HG02970 (cell line): ENCODE measurements at regions not wholly inside any gene's neighbourhood (a gene's known extent, or its start where the extent isn't known, plus 50 kb on each side); places are given as distances from the start of the nearest gene placed in this dataset.

ENCODE experiments used
- ATAC-seq: cut with Tn5 transposase; IDR thresholded peaks from one replicate; pipeline ENCODE4 v1.9.1; 2021; ENCODE audit warnings: mild to moderate bottlenecking, moderate library complexity, moderate number of reproducible peaks; ENCODE audit not compliant: unreplicated experiment, low FRiP score

DNA sequence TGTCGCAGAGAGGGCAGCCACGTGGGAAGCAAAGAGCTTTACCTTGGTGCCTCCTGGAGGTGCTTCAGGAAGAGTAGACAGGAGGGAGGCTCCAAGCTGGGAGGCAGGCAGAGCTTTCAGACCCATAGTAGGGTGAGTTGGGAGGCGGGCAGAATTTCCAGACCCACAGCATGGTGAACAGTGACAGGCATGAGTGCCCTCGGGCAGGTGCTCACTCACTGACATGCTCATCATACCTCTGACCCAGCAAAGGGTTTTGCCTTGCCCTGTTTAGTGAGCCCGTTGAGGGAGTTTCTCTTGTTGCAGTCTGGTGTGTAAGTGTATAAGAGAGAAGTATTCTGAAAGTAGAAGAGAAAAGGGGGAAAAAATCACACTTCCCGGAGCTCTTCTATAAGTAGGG lies 86.4 kb upstream of the NTM start:
- ATAC-seq = no peak

DNA sequence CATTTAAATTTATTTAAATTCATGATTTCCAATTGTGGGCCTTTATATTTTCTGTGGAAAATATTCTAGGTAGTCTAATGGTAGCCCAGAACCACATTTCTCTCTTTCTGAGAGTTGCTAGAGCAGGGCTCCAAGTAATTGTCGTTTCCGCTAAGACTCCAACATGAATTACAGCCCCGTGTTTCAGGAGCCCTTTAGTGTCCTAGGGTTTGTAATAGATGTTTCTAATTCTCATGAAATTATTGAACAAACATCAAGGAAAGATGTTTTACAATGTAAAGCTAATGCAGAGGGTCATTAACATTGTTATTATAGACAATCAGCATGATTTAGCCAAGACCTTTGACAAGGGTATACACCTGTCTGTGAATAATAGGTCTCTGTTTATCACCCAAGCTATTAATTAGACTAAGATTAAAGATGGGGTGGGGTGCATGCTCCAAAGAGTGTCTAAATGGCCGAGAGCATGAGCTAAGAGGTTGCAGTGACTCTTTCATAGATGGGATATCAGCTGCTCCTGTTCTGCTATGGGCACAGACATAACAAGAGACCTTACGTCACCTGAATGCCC lies 81.8 kb upstream of the NTM start:
- no peak for ATAC-seq

DNA sequence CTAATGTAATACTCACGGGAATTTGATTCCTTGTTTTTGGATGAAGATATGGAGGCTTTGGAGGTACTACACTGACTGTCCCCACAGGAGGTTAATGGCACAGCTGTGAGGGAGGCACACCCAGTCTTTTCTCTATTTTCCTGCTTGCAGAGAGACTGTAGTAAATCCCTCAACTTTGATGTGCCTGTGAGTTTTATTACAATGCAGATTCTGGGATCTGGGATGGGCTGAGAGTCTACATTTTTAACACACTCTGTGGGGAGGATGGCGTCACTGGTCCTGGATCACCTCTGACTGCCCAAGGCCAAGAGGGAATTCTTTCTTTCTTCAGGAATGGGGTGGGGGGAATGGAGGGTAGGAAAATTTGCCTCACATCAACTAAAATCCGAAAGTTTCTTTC lies 80.2 kb upstream of the NTM start:
- no peak for ATAC-seq

DNA sequence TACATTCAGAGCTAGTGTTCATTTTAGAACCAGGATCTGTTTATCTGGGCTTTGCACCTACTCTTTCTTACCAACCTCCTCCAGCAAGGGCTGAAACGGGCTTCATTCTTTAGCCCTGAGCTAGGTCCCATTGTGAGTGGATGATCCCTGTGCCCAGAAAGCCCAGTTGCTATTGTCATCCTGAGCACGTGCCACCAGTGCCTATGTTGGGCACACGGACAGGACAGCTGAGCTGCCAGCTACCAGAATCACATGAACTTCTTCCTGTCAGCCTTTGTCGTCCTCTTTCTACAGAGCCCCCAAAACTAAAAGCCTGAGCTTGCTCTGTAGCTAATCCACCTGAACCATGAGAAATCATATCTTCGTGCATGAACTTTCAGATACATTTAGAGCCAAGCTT lies 74.4 kb upstream of the NTM start:
- no peak for ATAC-seq

DNA sequence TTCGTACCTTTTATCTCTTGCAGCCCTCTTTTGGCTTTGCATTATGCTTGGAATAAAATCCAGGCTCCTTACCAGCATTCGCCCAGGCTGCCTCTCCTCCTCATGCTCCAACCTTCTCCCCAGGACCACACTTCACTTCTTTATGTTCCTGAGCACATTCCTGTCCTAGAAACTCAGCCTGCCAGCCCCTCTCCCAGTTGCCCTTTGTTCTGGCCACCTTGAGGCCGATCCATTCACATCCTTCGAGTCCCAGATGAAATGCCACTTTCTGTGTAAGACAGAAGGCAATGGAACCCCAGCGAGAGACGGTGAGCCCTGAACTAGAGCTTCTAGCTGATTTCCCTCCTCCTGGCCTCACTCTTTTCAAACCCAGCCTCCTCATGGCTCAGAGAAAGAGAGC lies 73.0 kb upstream of the NTM start:
- ATAC-seq = no peak

DNA sequence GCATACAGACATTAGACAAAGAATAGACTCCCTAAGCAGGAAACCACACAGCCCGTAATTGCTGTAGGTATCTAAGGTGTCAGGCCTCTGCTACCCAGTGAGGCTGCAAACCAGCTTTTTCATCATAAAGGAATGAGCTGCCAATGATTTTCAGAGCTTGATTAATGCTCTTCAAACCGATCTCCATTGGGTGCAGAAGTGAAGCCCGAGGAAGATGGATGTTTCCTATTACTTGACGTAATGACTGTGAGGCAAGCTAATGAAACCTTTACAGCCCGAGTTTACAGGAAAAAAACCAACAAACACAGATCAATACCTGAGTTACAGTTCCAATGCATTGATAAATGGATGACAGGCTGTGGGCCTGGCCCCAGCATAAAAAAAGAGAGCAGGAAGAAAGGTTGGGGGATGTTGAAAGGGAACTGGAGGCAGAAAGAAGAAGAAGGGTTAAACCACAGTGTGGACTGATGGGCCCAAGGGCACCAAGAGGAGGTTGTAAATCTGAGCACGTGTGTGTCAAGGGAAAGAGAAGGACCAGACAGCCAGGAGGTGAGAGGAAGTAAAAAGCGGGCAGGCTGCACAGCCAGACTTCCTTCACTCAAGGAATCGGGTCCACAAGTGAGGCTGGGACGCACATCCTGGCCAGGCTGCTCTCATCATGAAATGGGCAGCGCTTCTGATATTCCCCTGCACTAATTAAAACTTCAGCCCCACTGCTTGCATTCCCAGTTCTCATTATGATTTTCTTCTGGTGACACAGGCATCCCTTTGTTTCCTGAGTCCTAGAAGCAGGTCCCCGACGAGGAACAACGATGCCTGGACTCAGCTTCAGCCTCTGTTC lies 70.6 kb upstream of the NTM start:
- ATAC-seq = no peak

DNA sequence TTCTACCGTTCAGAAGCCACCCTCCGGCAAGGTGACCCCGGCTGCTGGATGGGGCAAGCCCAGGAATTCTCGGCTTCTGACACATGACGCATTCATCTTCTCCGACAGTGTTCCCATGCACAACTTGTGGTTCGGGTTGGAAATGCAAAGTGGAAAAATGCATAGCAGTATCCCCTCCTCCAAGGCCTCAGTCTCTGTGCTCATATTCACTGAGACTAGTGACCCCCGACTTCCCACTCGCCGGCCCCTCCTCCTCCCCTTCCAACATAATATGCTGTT lies 70.0 kb upstream of the NTM start:
- ATAC-seq = no peak

DNA sequence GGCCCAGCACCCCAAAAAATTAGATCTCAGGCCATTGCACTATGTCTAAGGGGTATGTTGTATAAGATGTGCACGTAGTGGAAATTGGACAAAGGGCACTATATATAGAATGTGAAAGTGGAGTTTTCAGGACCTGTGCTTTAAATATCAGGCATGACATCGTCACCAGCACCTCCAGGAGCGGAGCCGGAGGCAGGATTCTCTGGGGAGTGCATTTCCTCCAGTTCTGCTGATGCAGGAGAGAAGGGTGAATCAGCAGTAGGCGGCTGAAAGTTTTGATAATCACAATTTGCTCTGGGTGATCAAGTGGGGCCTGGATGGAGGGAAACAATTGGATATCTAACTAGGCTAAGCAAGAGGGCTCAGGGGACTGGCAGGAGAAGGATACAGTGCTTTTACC lies 69.1 kb upstream of the NTM start:
- no peak for ATAC-seq

DNA sequence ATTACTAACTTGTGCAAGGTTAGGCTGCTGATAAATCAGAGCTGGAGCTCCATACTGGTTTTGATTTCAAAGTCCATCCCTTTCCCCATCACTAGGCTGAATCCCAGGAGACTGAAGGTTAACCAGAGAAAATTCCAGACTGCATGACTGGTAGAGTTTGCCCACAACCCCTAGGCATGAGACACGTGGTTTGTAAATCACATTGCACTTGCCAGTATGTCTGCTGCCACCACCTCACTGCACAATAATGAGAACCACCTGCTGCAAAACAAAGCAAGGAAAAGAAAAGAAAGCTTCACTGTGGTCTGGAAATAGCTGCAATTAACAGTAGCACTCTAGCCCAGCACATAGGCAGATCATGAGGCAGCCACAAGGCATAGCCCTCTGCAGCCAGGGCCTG lies 67.6 kb upstream of the NTM start:
- no peak for ATAC-seq

DNA sequence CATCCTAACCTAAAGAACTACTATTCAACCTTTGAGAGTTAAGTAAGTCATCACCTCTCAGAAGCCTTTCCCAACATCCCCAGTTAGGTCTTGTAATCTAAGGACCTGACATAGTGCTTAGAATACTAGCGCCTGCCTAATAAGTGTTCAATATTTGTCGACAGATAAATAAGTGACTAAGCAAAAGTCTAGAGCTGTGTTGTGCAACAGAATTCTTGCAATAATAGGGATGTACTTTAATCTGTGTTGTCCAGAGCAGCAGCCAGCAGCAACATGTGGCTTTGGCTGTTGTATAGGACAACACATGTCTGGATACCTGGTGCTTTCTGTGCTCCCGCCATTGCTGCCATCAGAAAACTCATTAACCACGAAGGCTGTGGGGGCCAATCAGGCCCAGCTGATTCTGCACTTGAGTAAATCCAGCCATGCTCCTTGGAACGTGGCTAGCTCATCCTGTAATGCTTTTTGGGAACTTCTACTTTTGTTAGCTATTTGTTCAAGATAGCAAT lies 66.8 kb upstream of the NTM start:
- ATAC-seq = no peak

DNA sequence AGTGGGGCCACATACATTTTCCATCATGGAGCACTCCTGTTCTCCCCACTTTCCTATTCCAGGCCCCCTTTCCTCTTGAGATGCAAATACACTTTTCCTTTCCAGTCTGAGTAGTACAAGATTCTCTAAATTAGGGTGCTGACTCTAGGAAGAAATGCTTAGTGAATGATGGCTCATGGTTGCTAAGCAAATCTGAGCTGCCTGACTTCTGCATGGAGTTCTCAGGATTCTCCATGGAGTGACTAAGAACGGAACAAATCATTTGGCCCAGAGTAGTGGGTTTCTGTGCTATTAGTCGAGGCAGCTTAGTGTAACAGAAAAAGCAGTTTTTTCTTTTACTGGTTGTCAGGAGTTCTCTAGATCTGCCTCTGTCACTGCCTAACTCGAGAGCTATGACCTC lies 65.4 kb upstream of the NTM start:
- no peak for ATAC-seq

DNA sequence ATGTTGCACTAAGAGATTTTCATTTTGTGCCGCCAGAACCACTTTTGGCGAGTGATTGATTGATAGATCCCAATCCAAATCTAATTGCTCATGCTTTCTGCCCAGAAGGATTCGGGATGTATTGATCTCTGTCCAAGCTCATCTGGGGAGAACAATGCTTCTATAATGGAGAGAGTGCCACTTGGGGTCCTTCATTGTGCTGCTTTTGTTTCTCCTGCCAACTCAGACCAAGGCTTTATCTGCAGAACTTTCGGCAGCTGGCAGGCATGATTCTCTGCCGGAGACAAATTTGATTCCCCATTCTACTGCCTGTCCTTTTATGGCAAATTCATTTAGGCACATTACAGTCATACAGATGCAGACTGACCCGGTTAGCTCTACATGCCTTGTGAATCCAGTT lies 62.9 kb upstream of the NTM start:
- no peak for ATAC-seq

DNA sequence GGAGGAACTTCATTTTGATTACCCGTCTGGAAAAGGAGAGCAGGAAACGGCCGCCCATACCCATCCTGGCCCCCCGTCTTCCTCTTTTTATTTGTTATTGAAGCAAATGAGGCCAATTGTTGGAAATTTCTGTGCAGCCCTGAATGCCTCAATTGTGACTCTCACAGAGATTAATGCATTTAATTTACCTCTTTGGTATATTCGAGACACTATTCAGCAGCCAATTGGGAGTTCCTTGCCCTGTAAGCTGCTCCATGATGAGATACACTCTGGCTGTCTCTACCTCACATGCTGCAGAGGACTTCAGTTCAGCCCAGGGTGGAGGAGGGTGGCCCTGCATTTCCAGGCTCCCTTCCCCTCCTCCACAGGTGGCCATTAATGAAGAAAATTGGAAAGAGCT lies 60.6 kb upstream of the NTM start:
- no peak for ATAC-seq

DNA sequence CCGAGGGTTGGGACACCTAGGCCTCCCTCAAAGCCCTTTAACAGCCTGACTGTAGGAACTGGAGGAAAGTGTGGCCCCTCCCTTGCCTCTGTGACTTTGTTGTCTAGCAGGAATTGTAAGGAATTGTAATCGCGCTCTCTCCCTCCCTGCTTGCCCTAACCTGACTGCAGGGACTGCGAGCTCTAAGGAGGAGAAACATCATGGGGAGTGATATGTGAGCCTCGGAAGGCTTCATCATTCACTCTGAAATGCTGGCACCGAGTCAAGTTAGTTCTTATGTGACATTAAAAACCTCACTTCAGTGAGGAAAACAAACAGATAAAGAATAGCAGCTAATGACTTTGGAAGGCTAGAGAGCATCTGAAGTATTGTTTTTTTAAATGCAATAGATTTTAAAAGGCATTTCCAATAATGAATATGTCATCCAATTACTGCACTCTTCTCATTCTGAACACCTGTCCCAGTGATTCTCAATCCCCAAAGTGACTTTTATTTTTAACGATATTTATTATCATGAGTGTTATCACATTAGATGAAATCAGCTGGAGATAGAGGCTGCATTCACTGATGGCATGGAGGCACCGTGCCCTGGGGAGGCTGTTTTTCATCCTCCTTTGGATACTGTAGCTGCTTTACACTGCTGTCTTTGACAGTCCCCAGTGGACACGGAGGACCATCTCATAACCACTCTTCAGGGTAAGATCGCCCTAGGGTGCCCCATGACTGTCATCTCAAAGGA lies 58.5 kb upstream of the NTM start:
- no peak for ATAC-seq
